Activated T-cell treated with anti-CD3 and anti-CD28 coated beads for 48 hours (primary cell): ENCODE measurements at regions not wholly inside any gene's neighbourhood (a gene's known extent, or its start where the extent isn't known, plus 50 kb on each side); places are given as distances from the start of the nearest gene placed in this dataset.

ENCODE experiments used
- DNase-seq: peaks from one replicate; pipeline ENCODE4 v3.0.0-alpha.2; 2020; ENCODE audit warnings: low read depth

DNA sequence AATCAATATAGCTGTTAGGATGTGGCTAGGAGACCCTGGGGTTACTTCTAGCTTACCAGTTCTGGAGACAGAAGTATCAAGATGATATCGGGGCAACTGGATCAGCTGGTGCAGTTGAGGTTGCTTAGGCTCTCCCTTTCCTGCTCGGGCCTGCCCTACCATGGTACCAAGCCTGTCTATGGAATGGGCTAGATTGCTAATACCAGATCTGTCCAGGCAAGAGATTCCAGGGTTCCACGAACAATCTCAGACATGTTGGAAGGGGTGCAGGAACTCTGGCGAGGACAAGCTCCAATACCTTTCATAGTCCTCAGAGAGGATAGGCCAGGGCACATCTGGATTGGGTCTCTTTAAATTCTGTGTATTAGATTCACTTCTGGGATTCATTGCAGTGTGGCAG is 53.8 kb downstream of the ADM start:
- DNase-seq, result no peak

DNA sequence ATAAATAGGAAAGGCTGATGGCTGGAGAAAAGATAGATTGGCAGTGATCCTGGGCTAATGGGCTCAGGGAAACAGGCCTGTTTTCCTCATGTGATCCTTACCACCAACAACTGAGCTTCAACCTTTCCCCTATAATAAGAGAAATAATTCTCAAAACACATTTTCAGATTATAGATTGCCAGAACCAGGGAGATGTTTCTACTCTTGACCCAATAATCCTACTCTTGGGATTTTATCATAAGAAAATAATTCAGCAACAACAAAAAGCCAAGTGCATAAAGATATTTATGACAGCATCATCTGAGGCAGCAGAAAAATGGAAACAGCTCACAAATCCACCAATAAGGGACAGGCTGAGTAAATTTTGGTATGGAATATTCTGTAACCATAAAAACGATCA is 54.3 kb downstream of the ADM start:
- DNase-seq, result no peak

DNA sequence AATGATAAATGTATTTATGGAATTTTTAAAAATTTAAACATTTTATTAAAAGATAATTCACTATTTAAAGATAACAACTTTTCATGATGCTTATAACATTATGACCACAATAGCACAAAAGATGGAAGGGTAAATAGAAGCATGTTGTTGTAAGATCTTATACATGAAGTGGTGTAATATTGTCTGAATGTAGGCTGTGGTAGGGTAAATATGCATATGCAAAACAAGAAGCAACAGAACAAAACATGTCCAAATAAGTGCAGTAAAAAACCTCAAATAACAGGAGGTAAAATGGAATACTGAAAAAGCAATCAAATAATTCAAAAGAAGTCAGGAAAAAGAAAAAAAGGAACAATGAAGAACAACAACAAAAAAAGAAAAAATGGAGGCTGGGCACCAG is 56.0 kb downstream of the ADM start:
- DNase-seq, result no peak

DNA sequence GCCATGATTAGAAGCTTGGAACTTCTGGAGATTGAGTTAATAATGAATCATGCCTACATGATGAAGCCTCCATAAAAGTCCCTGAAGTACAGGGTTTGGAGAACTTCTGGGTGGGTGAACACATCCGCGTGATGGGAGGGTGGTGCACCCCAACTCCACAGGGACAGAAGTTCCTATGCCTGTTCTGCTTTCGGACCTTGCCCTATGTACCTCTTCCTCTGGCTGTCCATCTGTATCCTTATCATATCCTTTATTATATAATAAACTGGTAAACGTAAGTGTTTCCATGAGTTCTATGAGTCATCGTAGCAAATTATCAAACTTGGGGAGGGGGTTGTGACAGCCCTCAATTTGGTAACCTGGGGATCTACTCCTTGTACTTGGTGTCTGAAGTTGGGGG is 60.2 kb downstream of the ADM start:
- no peak for DNase-seq

DNA sequence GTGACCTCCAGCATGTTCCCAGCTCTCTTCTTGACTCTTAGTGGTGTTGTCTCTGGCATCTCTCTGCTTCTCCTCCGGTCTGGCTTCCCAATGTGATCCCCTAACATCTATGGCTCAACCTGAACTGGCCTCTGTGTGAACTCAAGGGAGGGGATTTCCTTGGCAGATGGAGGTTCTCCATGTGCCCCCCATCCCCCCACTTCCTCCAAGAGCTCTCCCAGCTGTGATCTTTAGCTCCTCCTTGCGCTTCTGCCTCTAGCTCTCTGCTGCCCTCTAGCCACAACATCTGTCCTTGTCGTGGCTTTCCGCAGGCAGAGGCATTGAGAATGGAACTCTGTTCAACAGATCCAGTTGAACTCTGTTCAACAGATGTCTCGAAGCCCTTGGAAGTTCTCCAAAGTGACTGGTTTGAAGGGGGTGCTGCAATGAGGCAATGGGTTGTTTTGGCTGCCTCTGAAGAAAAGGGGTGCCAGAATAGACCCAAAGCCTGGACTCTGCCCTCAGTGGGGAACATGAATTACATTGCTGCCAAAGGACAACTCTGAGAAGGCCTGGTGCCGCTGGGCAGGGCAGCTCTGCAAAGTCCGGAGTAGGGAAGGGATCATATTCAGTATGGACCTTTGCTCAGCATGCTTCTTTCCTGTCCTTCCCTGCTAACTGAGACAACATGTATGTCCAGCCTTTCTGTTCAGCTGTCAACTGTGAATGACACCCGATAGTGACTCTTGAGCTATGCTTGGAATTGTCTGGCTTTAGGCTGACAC is 61.9 kb downstream of the ADM start:
- peak; percentile 56 for DNase-seq

DNA sequence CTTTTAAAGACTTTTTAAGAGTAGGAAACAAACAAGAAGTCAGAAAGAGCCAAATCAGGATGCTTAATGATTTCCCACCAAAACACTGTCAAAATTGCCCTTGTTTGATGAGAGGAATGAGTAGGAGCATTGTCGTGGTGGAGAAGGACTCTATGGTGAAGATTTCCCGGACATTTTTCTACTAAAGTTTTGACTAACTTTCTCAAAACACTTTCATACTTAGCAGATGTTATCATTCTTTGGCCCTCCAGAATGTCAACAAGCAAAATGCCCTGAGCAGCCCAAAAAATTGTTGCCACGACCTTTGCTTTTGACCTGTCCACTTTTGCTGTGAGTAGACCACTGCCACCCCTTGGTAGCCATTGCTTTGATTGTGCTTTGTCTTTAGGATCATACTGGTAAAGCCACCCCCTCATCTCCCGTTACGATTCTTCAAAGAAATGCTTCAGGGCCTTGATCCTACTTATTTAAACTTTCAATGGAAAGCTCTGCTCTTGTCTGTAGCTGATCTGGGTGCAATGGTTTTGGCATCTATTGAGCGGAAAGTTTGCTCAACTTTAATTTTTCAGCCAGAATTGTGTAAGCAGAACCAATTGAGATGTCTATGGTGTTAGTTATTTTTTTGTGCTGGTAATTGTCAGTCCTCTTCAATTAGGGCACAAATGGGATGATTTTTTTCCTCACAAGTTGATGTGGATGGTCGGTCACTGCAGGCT is 67.2 kb downstream of the ADM start:
- DNase-seq, result no peak

DNA sequence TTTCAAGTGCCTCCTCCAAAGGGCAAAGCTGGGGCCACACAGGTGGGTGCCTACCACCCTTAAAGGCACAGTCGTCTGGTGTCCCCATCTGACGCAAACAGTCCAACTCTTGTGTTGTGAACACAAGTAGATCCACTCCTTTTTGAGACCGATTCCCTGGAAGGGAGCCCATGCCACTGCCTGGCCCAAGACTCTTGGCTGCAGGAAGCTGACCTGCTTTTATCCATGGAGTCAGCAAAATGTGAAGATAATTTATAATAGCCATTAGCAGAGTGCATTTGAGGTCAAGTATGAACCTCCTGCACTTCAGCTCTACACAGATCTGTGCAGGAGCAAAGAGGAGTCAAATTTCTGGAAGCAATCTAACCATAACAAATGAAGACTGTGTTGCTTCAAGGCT is 68.5 kb downstream of the ADM start:
- DNase-seq, result no peak

DNA sequence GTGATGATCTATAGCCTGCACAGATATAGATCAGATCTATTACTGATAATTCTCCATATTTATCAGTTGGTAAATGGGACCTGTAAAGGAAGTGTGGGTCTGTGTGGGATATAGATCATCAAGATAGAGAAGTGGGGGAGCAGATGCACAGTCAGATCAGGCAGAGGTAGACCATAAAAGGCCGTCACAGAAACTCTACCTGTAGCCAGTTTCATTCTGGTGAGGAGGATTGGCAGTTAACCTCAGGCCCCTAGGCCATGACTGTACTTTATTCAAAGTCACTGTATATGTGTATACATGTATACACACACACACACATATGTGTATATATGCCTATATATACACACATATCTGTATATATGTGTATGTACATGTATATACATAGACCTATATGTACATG is 69.1 kb downstream of the ADM start:
- DNase-seq, result no peak

DNA sequence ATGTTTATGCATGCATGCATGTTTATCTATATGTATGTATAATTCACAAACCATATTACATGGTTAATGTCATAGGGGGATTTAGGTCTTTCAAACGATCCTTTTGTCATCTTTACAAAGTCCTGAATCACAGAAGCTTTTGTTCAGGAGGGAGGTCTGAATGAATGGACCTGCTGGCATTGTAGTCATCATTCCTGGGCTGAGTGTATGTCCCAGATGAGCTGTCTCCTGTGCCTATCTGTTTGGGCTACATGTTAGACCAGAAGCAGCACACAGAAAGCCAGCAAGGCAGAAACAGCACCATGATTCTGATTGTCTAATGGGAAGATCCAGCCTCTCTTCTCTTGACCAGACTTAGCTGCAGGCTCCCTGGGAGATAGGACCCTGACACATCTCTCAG is 69.5 kb downstream of the ADM start:
- no peak for DNase-seq

DNA sequence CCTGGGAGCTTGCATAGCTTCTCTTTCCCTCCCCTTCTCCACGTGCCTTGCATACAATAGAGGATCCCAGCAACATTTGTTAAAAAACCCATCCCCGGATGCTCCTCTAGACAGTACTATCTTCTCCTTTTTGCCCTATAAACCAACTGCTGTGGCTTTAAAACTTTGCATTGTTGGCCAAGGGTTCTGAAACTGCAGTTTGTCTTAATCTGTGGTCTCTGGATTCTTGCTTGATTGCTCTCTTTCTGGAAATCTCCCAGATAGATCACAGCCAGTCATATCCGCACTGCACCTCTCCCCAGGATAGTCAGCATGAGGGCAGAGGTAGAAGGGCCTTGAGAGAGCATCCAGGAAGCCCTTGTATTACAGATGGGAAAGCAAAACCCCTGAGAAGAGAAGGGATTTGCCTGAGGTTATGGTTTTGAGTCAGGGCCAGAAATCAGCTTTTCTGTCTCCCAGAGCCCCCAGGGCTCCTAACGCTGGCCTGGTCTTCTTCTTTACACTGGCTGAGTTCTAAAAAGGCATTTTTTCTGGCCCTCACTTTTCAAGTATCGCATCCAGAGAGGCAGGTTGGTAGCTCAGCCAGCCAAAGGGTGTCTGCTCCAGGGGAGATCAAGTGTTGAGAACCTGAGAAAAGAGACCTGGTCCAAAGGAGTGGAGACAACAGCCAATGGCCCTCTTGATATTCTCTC is 70.6 kb downstream of the ADM start:
- no peak for DNase-seq

DNA sequence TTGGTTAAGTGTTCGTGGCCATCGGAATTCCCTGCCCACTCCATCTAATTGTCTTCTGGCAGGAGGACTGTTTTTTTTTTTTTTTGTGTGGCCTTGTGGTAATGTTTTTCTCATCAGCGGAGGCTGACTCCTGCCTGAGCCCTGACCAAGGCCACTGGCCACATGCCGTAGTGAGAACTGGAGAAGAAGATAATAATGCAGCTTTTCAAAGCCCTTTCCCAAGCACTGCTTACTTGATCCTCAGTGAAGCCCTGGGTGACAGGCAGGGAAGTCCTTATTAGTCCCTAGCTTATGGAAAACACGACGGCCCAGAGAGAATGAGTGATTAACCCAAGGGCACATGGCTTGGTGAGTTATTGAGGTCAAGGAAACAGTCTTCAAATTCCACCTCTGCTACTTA is 71.2 kb downstream of the ADM start:
- DNase-seq, result no peak

DNA sequence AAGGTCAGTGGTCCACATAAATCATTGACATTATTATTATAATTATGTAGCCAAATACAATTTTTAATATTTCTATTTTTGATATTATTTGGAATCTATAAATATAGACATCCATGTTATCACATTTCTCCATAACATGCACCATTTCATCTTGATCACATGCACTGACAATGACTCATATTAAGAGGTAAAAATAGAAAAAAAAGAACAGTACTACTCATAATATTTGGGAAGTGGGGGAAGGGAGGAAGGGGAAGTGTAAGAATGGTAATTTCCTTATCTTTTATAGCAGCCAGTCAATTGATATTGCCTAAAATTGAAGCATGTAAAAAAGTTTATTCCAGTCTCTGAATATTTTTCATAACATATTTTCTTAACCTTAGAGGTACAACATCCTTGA is 72.3 kb downstream of the ADM start:
- DNase-seq, result no peak

DNA sequence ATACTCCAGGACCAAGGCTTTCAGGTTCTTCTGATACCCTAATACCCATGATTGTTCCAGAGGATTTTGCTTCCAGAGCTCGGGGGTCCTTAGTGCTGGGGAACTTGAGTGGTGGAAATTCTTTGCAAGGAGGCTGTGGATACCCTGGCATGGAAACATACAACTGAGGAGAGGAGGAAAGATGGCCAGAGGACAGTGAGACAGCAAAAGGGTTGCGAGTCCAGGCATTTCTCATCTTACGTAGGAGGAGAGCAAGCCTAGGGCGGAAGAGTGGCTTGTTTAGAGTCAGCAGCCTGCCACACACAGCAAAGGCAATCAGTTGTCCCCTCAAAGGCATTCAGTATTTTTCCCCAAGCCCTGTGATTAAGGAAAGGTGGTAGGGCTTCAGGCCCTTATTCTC is 73.5 kb downstream of the ADM start:
- no peak for DNase-seq

DNA sequence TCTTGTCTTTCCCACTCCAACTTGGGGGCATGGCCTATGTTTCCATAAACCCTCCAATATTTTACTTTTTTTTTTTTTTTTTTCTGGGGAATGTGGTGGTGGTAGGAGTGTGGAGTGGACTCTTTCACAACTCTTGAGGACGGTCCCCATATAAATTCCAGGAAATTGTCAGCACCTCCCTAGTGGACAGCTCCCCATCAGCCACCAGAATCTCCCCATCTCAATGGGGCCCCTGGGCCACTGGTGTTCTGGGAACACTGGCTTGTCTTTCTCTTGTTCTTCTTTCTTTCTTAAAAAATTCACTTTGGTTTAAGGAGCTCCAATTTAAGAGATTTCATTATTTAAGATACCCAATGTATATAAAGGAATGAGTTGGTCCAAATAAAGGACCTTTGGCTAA is 74.1 kb downstream of the ADM start:
- no peak for DNase-seq

DNA sequence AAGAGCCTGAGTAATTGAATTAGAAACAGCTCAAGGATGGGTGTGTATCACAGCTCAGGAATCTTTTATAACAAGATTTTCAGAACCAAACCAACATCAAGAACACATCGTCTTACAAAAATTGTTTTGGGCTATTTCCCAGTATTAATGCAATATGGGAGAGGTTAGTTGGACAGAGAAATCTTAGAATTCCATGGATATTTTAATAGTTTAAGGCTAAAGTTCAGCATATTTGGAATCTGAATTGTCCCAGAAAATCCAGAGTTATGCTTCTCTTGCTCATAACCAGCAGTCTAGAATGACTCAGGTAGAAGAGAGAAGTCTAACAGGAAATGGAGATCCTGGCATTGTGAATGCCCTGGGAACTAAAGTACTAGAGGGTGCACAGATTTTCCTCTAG is 74.6 kb downstream of the ADM start:
- no peak for DNase-seq

DNA sequence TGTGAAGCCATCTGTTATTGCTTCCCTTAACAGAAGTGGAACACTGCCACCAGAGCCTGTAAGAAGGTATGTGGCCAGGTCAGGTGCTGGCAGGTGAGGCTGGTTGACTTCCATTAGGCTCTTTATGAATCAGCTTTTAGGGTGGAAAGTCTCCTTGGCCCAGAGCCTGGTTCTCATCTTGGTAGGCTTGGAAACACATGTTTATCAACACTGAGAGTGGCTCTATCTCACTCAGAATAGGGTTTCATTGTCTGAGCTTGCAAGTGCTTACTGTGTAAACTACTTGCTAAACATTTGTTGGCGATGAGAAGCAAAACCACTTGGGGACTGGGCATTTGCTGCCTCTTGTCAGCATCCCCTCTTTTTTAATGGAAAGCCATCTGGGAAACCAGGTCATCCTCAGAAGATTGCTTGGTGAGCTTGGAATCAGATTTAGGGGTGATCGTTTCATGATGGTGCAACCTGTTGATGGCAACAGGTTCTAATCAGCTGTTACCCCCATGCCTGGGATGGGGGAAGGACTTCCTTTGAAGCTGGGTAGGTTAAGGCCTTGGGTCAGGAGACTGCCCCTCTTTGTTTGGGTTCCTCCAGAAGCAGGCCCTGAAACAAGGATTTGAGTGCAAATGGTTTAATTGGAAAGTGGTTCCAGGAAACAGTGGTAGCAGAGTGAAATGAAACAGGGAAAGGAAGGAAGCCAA is 75.0 kb upstream of the AMPD3 start:
- DNase-seq, result no peak

DNA sequence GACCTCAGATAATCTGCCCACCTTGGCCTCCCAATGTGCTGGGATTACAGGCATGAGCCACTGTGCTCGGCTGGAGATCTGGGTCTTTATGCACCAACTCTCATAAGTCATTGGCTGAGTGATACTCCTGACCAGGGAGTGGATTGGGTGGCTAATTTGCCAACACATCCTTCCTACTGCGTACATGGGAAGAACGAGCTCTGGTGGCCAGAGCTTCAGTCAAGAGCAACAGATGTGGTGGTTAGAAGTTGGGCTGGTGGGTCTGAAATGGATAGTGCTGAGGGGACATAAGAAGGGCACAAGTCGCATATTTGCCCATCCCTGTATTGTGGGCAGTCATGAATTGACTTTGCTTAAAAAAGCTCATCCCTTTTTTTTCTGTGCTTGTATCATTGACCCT is 74.1 kb upstream of the AMPD3 start:
- DNase-seq, result no peak

DNA sequence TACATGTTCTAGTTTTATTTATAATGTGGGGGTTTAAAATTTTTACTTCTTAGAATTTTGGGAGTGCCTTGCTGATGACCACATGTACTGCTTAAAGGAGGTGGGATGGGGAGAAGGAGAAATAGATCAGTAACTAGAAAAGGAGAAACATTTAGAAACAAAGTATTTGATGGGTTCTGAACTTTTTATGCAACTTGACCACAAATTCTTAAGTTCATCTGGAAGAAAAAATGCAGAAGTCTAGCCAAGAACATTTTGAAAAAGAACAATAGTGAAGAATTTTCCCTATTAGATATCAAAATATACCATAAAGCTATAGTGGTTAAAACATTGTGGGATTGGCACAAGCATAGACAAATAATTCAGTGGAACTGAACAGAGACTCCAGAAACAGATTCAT is 73.3 kb upstream of the AMPD3 start:
- DNase-seq, result no peak

DNA sequence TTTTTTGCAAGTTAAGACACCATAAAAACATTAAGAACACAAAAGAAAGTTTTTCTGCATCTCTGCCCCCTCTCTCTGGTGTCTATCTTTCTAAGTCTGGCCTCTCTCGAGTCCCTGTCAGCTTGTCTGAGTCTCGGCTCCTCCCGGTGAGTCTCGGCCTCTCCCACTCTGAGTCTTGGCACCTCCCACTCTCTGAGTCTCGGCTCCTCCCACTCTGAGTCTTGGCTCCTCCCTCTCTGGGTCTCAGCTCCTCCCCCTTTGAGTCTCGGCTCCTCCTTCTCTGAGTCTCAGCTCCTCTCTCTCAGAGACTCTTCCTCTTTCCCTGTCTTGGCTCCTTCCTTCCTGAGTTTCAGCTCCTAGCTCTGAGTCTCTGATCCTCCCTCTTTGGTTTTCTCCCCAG is 72.5 kb upstream of the AMPD3 start:
- no peak for DNase-seq

DNA sequence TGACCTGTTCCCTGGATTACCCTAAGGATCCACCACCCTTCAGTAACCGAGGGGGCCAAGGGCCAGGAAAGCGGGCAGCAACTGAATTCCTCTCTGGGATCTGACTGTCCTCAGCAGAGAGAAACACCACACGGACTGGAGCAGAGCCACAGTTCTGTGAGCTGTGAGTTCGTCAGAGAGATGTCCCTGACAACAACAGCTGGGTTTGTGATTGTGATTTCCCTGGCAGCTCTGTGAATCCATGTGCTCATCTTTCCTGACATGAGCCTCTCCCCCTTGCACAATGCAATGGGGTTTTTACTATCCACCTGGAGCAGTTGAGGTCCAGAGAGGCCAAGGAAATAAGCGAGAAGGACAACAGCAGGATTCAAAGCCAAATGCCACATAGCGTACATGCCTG is 69.4 kb upstream of the AMPD3 start:
- DNase-seq, result no peak

DNA sequence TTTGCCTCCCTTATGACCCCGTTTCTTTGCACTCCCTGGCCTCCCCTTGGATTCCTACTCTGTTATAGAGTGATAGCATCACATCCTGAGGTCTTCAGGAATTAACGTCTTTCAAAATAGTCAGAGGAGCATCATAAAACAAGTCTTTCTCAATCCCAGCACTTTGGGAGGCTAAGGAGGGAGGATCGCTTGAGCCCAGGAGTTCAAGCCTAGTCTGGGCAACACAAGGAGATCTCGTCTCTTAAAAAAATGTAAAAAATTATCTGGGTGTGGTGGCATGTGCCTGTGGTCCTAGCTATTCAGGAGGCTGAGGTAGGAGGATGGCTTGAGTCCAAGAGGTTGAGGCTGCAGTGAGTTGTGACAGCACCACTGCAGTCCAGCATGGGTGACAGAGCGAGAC is 68.7 kb upstream of the AMPD3 start:
- DNase-seq, result no peak

DNA sequence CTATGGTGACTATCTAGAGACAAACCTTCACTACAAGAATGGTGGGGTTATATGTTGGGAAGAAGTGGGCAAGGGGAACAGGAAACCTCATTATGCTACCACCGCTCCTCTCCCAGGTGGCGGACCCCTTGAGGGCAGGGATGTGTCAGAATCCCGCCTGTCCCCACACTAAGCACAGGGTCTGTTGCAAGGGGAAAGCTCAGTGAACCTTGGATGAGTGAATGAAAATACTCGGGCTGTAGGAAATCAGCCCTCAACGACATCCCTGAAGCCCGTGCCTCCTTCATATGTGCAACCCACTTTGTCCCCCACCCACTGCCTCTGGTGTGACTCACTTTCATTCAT is 68.2 kb upstream of the AMPD3 start:
- no peak for DNase-seq
